SK-N-SH treated with all-trans-retinoic acid at 6 μM for 48 hours (cell line): ENCODE measurements at regions not wholly inside any gene's neighbourhood (a gene's known extent, or its start where the extent isn't known, plus 50 kb on each side); places are given as distances from the start of the nearest gene placed in this dataset.

Experiments
- ATAC-seq: fragments of 200-7000 bp; cut with Tn5 transposase; 3 replicates; pipeline ENCODE4 v1.9.1; 2020; ENCODE audit warnings: mild to moderate bottlenecking, moderate library complexity
- ARNTL ChIP-seq: fragments of 450-650 bp; formaldehyde crosslinking; IDR thresholded peaks from 2 replicates; pipeline ENCODE4 v1.5.0; 2020; ENCODE audit warnings: low read depth, mild to moderate bottlenecking, moderate library complexity, borderline replicate concordance
- BACH2 ChIP-seq: fragments of 250-450 bp; sonication (Bioruptor Pico); IDR thresholded peaks from 2 replicates; pipeline ENCODE4 v1.9.0; 2021; ENCODE audit warnings: mild to moderate bottlenecking, borderline replicate concordance
- ESRRG ChIP-seq: fragments of 250-450 bp; sonication (Bioruptor Pico); IDR thresholded peaks from 2 replicates; pipeline ENCODE4 v1.6.1; 2021; ENCODE audit warnings: mild to moderate bottlenecking
- GLIS3 ChIP-seq: fragments of 250-450 bp; sonication (Bioruptor Pico); IDR thresholded peaks from 2 replicates; pipeline ENCODE4 v1.5.0; 2020; ENCODE audit warnings: mild to moderate bottlenecking, moderate library complexity
- ISL1 ChIP-seq: fragments of 250-450 bp; sonication (Bioruptor Pico); IDR thresholded peaks from 2 replicates; pipeline ENCODE4 v2.1.2; 2022; ENCODE audit warnings: mild to moderate bottlenecking, moderate library complexity
- OSR1 ChIP-seq: fragments of 250-450 bp; sonication (Bioruptor Pico); IDR thresholded peaks from 2 replicates; pipeline ENCODE4 v1.8.0; 2022; ENCODE audit warnings: moderate library complexity, mild to moderate bottlenecking, inconsistent platforms
- PPARA ChIP-seq: fragments of 250-450 bp; sonication (Bioruptor Pico); IDR thresholded peaks from 2 replicates; pipeline ENCODE4 v1.5.0; 2020; ENCODE audit warnings: mild to moderate bottlenecking, borderline replicate concordance
- RARB ChIP-seq: fragments of 250-450 bp; sonication (Bioruptor Pico); IDR thresholded peaks from 2 replicates; pipeline ENCODE4 v1.8.0; 2021; ENCODE audit warnings: mild to moderate bottlenecking, moderate library complexity
- SNAI2 ChIP-seq: fragments of 250-450 bp; sonication (Bioruptor Pico); IDR thresholded peaks from 2 replicates; pipeline ENCODE4 v1.5.0; 2020; ENCODE audit warnings: mild to moderate bottlenecking, moderate library complexity
- TCF4 ChIP-seq: fragments of 250-450 bp; sonication (Bioruptor Pico); IDR thresholded peaks from 2 replicates; pipeline ENCODE4 v1.8.0; 2021; ENCODE audit warnings: mild to moderate bottlenecking, moderate library complexity, borderline replicate concordance
- TOX ChIP-seq: fragments of 250-450 bp; sonication (Bioruptor Pico); IDR thresholded peaks from 2 replicates; pipeline ENCODE4 v1.8.0; 2021; ENCODE audit warnings: mild to moderate bottlenecking, moderate library complexity, borderline replicate concordance
- ZC3H10 ChIP-seq: fragments of 250-450 bp; sonication (Bioruptor Pico); IDR thresholded peaks from 2 replicates; pipeline ENCODE4 v1.5.1; 2021; ENCODE audit warnings: mild to moderate bottlenecking, moderate library complexity
- ZFP30 ChIP-seq: fragments of 450-650 bp; formaldehyde crosslinking; IDR thresholded peaks from 2 replicates; pipeline ENCODE4 v1.5.0; 2022; ENCODE audit warnings: mild to moderate bottlenecking, moderate library complexity
- ZNF565 ChIP-seq: fragments of 450-650 bp; formaldehyde crosslinking; conservative IDR thresholded peaks from 2 replicates; pipeline ENCODE4 v1.5.0; 2020; ENCODE audit warnings: low read depth, mild to moderate bottlenecking, moderate library complexity
- ZNF70 ChIP-seq: fragments of 450-650 bp; formaldehyde crosslinking; IDR thresholded peaks from 2 replicates; pipeline ENCODE4 v1.5.0; 2020; ENCODE audit warnings: mild to moderate bottlenecking, moderate library complexity
- ZNF8 ChIP-seq: fragments of 450-650 bp; formaldehyde crosslinking; IDR thresholded peaks from 2 replicates; pipeline ENCODE4 v1.5.0; 2020; ENCODE audit warnings: mild to moderate bottlenecking, moderate library complexity
- TF ChIP-seq, protein P1 (sequence below): fragments of 250-450 bp; sonication (Bioruptor Pico); IDR thresholded peaks from 2 replicates; pipeline ENCODE4 v1.5.0; 2020; ENCODE audit warnings: mild to moderate bottlenecking, moderate library complexity
- TF ChIP-seq, protein P2 (sequence below): fragments of 250-450 bp; sonication (Bioruptor Pico); IDR thresholded peaks from 2 replicates; pipeline ENCODE4 v1.8.0; 2021; ENCODE audit warnings: low read depth, mild to moderate bottlenecking, moderate library complexity, borderline replicate concordance
- TF ChIP-seq, protein P3 (sequence below): fragments of 250-450 bp; sonication (Bioruptor Pico); IDR thresholded peaks from 2 replicates; pipeline ENCODE4 v1.5.1; 2021; ENCODE audit warnings: mild to moderate bottlenecking, moderate library complexity
- TF ChIP-seq, protein P4 (sequence below): fragments of 250-450 bp; sonication (Bioruptor Pico); IDR thresholded peaks from 2 replicates; pipeline ENCODE4 v1.8.0; 2020; ENCODE audit warnings: mild to moderate bottlenecking, moderate library complexity, borderline replicate concordance
- TF ChIP-seq, protein P5 (sequence below): fragments of 250-450 bp; sonication (Bioruptor Pico); IDR thresholded peaks from 2 replicates; pipeline ENCODE4 v1.5.1; 2020; ENCODE audit warnings: low read depth, mild to moderate bottlenecking, moderate library complexity

DNA sequence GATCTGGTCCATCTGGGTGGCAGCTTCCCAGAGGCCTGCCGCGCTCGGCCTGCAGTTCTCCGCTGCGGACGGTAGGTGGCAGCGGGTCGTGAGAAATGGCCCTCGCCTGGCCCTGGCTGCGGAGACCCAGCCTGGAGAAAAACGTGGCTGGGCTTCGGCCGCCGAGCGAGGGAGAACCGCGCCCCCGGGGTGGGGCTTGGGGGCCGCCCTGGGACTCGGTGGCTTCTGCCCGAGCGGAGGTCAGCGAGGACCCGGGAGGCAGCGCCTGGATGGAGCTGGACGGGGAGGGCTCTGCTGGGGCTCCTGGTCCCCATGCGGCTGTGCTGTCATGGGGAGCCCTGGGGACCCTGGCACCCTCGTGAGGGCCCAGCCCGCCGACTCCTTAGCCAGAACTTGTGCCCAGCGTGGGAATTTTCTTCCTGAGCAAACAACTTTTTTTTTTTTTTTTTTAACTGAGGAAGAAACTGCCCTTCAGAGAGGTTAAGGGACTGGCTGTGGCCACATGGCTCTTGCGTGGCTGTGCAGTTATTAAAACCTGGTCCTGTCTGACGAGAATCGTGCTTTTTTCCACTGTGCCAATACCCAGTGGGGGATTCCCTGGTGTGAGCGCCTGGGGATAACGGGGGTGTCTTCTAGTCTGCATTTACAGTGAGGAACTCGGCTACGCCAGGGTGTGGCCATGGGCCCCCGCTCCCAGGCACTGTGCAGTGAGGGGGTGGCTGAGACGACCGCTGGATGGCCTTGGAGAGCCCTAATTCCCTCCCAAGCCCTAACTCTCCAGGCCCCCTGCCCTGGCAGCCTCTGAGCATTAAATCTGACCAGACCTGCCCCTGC, 535.6 kb downstream of the INSC start:
- peak; percentile 98 for ATAC-seq
- TF ChIP-seq PPARA, result 0 out of 2 replicates have a peak, but pooled peaks have one; percentile 37
- TF ChIP-seq OSR1, result no peak
- TF ChIP-seq, protein P1, sequence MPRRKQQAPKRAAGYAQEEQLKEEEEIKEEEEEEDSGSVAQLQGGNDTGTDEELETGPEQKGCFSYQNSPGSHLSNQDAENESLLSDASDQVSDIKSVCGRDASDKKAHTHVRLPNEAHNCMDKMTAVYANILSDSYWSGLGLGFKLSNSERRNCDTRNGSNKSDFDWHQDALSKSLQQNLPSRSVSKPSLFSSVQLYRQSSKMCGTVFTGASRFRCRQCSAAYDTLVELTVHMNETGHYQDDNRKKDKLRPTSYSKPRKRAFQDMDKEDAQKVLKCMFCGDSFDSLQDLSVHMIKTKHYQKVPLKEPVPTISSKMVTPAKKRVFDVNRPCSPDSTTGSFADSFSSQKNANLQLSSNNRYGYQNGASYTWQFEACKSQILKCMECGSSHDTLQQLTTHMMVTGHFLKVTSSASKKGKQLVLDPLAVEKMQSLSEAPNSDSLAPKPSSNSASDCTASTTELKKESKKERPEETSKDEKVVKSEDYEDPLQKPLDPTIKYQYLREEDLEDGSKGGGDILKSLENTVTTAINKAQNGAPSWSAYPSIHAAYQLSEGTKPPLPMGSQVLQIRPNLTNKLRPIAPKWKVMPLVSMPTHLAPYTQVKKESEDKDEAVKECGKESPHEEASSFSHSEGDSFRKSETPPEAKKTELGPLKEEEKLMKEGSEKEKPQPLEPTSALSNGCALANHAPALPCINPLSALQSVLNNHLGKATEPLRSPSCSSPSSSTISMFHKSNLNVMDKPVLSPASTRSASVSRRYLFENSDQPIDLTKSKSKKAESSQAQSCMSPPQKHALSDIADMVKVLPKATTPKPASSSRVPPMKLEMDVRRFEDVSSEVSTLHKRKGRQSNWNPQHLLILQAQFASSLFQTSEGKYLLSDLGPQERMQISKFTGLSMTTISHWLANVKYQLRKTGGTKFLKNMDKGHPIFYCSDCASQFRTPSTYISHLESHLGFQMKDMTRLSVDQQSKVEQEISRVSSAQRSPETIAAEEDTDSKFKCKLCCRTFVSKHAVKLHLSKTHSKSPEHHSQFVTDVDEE, result peak; percentile 53; the same call in 1 of the 2 replicates
- TF ChIP-seq BACH2 (CRISPR knock-in tag), result no peak
- TF ChIP-seq, protein P2, sequence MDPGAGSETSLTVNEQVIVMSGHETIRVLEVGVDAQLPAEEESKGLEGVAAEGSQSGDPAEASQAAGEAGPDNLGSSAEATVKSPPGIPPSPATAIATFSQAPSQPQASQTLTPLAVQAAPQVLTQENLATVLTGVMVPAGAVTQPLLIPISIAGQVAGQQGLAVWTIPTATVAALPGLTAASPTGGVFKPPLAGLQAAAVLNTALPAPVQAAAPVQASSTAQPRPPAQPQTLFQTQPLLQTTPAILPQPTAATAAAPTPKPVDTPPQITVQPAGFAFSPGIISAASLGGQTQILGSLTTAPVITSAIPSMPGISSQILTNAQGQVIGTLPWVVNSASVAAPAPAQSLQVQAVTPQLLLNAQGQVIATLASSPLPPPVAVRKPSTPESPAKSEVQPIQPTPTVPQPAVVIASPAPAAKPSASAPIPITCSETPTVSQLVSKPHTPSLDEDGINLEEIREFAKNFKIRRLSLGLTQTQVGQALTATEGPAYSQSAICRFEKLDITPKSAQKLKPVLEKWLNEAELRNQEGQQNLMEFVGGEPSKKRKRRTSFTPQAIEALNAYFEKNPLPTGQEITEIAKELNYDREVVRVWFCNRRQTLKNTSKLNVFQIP (CRISPR knock-in tag), result no peak
- no peak for TF ChIP-seq ZNF8 (CRISPR knock-in tag)
- TF ChIP-seq, protein P3, sequence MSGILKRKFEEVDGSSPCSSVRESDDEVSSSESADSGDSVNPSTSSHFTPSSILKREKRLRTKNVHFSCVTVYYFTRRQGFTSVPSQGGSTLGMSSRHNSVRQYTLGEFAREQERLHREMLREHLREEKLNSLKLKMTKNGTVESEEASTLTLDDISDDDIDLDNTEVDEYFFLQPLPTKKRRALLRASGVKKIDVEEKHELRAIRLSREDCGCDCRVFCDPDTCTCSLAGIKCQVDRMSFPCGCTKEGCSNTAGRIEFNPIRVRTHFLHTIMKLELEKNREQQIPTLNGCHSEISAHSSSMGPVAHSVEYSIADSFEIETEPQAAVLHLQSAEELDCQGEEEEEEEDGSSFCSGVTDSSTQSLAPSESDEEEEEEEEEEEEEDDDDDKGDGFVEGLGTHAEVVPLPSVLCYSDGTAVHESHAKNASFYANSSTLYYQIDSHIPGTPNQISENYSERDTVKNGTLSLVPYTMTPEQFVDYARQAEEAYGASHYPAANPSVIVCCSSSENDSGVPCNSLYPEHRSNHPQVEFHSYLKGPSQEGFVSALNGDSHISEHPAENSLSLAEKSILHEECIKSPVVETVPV (CRISPR knock-in tag), result no peak
- TF ChIP-seq TCF4 (CRISPR knock-in tag), result peak; percentile 38; the same call in 1 of the 2 replicates
- TF ChIP-seq ZNF565, result 0 out of 2 replicates have a peak, but pooled peaks have one; percentile 73
- TF ChIP-seq ARNTL (CRISPR knock-in tag), result no peak
- TF ChIP-seq, protein P4, sequence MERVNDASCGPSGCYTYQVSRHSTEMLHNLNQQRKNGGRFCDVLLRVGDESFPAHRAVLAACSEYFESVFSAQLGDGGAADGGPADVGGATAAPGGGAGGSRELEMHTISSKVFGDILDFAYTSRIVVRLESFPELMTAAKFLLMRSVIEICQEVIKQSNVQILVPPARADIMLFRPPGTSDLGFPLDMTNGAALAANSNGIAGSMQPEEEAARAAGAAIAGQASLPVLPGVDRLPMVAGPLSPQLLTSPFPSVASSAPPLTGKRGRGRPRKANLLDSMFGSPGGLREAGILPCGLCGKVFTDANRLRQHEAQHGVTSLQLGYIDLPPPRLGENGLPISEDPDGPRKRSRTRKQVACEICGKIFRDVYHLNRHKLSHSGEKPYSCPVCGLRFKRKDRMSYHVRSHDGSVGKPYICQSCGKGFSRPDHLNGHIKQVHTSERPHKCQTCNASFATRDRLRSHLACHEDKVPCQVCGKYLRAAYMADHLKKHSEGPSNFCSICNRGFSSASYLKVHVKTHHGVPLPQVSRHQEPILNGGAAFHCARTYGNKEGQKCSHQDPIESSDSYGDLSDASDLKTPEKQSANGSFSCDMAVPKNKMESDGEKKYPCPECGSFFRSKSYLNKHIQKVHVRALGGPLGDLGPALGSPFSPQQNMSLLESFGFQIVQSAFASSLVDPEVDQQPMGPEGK, result peak; percentile 80; the same call in 1 of the 2 replicates
- TF ChIP-seq ZNF70 (CRISPR knock-in tag), result no peak
- no peak for TF ChIP-seq ZFP30 (CRISPR knock-in tag)
- no peak for TF ChIP-seq SNAI2 (CRISPR knock-in tag)
- no peak for TF ChIP-seq RARB (CRISPR knock-in tag)
- TF ChIP-seq, protein P5, sequence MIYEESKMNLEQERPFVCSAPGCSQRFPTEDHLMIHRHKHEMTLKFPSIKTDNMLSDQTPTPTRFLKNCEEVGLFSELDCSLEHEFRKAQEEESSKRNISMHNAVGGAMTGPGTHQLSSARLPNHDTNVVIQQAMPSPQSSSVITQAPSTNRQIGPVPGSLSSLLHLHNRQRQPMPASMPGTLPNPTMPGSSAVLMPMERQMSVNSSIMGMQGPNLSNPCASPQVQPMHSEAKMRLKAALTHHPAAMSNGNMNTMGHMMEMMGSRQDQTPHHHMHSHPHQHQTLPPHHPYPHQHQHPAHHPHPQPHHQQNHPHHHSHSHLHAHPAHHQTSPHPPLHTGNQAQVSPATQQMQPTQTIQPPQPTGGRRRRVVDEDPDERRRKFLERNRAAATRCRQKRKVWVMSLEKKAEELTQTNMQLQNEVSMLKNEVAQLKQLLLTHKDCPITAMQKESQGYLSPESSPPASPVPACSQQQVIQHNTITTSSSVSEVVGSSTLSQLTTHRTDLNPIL, result no peak
- TF ChIP-seq GLIS3, result no peak; the same call in 1 of the 2 replicates
- TF ChIP-seq ISL1 (CRISPR knock-in tag), result no peak
- no peak for TF ChIP-seq TOX (CRISPR knock-in tag)

DNA sequence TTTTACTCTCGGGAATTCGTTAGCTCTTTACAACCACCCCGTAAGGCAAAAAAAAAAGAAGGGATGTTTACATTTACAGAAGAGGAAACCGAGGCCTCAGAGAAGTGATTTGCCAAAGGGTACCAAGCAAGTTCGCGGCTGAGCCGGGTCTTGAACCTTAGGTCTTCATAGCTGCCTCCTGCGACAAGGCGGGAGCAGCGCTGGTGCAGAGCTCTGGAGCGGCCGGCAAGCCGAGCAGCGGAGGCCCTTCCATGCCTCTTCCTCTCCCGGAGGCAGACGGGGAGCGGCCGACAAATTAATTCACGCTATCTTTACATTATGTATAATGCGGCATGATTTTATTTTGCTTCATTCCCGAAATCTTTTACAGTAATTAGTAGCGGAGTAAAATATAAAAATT, 536.3 kb downstream of the INSC start:
- TF ChIP-seq ISL1 (CRISPR knock-in tag) (no peak), ZC3H10 (CRISPR knock-in tag) (no peak), GLIS3 (no peak), TOX (CRISPR knock-in tag) (no peak), ESRRG (no peak), TCF4 (CRISPR knock-in tag) (no peak), ZNF70 (CRISPR knock-in tag) (no peak), SNAI2 (CRISPR knock-in tag) (no peak)
- TF ChIP-seq, protein P1, result no peak
- TF ChIP-seq, protein P5, result no peak
- ATAC-seq, result no peak
